GM18519 (cell line): ENCODE measurements at regions not wholly inside any gene's neighbourhood (a gene's known extent, or its start where the extent isn't known, plus 50 kb on each side); places are given as distances from the start of the nearest gene placed in this dataset.

Experiments used
- ATAC-seq: cut with Tn5 transposase; IDR thresholded peaks from one replicate; pipeline ENCODE4 v1.9.1; 2021; ENCODE audit warnings: mild to moderate bottlenecking, moderate library complexity; ENCODE audit not compliant: unreplicated experiment, low FRiP score

GRCh38 chr2:225103737-225104141, 61.5 kb upstream of the DOCK10 start:
- ATAC-seq, result no peak

- ATAC-seq, result no peak
Measured at GRCh38 chr2:225100856-225101294, 58.6 kb upstream of the DOCK10 start.

DNA sequence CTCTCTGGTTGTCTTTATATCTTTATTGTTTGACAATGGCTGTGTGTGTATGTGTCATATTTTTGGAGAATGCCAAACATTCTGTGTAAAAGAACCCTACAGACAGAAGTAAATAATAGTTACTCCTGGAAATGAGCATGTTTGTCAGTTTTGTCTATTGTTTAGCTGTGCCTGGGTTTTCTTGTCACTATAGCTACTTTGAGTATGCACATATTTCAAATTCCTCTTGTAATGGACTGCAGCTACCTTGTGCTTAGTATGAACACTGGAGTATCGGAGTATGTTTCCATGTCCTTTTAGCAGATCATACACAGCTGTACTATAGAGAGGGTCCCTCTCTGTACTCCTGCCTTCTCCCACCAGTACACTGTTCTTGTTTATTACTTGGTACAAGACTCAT, 58.0 kb upstream of the DOCK10 start:
- ATAC-seq, result no peak

DNA sequence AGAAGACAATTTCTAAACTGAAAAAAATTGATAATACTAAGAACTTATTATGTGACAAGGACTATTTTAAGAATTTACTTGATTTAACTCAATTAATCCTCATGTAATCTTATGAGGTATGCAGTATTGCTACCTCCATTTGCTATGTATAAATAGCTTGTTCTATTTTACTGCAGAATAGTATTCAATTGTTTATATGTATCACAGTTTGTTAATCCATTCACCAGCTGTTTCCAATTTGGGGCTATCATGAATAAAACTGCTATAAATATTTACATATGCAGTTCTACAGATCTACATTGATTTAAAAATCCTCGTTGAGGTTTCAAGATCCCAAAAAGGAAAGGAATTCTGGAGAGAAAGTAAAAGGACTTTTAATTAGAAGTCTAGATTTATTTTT, 54.8 kb upstream of the DOCK10 start:
- no peak for ATAC-seq
